Naive thymus-derived CD4-positive, alpha-beta T cell (primary cell): ENCODE measurements at regions not wholly inside any gene's neighbourhood (a gene's known extent, or its start where the extent isn't known, plus 50 kb on each side); places are given as distances from the start of the nearest gene placed in this dataset.

Experiments
- ATAC-seq: fragments of 150-1000 bp; cut with Tn5 transposase; 2 replicates; pipeline ENCODE4 v1.10.0; 2021; ENCODE audit warnings: mild to moderate bottlenecking, moderate library complexity
- CTCF ChIA-PET: fragments of 350-600 bp; sonication (Branson Sonifier 250); formaldehyde crosslinking; loops from one replicate; lab custom pipeline; 2021; ENCODE audit warnings: antibody characterized with exemption; lab: Charles Lee
- POLR2A ChIA-PET: fragments of 350-600 bp; sonication (Branson Sonifier 250); formaldehyde crosslinking; loops from one replicate; lab custom pipeline; 2021; ENCODE audit warnings: antibody characterized with exemption, inconsistent platforms; lab: Charles Lee
- DNase-seq, 9 donors: peaks; one replicate each; pipeline versions ENCODE4 v3.0.0 to v3.0.0-alpha.2; 2020 to 2022; ENCODE audit warnings: mixed read lengths in 1 of 9
- H3K27ac ChIP-seq: one replicate; pipeline ENCODE4 v1.7.0; 2013; ENCODE audit warnings: mild to moderate bottlenecking, low read depth, low read length, moderate library complexity
- H3K27me3 ChIP-seq, 2 donors: one replicate each; pipeline ENCODE4 v1.7.0; 2013; ENCODE audit warnings: low read length in 2 of 2, mild to moderate bottlenecking in 2 of 2, moderate library complexity in 2 of 2; ENCODE audit not compliant: control insufficient read depth in 2 of 2, insufficient read depth in 2 of 2
- H3K36me3 ChIP-seq, 3 experiments: 1 replicate in 2 of 3; 2 replicates in 1 of 3; pipeline ENCODE4 v1.7.0; 2013; ENCODE audit warnings: low read length in 3 of 3, mild to moderate bottlenecking in 3 of 3, moderate library complexity in 1 of 3; ENCODE audit not compliant: insufficient read depth in 3 of 3, control insufficient read depth in 2 of 3
- H3K4me1 ChIP-seq, 2 donors: one replicate each; pipeline ENCODE4 v1.7.0; 2013; ENCODE audit warnings: low read length in 2 of 2, mild to moderate bottlenecking in 2 of 2, moderate library complexity in 1 of 2; ENCODE audit not compliant: control insufficient read depth in 2 of 2, insufficient read depth in 2 of 2
- H3K4me3 ChIP-seq: 2 replicates; pipeline ENCODE4 v1.7.0; 2013; ENCODE audit warnings: mild to moderate bottlenecking, low read length
- H3K9me3 ChIP-seq, 3 experiments: 1 replicate in 2 of 3; 2 replicates in 1 of 3; pipeline ENCODE4 v1.7.0; 2013; ENCODE audit warnings: low read length in 3 of 3; ENCODE audit not compliant: control insufficient read depth in 2 of 3
- H3K27ac Mint-ChIP-seq, 9 donors: one replicate each; pipeline ENCODE4 v1.8.0; 2020 to 2022; ENCODE audit warnings: mixed read lengths in 9 of 9, mild to moderate bottlenecking in 8 of 9, moderate library complexity in 5 of 9, inconsistent platforms in 2 of 9
- H3K27me3 Mint-ChIP-seq, 5 donors: one replicate each; pipeline ENCODE4 v1.8.0; 2021 to 2022; ENCODE audit warnings: mixed read lengths in 5 of 5, mild to moderate bottlenecking in 1 of 5
- H3K36me3 Mint-ChIP-seq, 5 donors: one replicate each; pipeline ENCODE4 v1.8.0; 2020 to 2022; ENCODE audit warnings: mixed read lengths in 5 of 5, mild to moderate bottlenecking in 3 of 5, inconsistent platforms in 1 of 5
- H3K4me1 Mint-ChIP-seq, 7 donors: one replicate each; pipeline ENCODE4 v1.8.0; 2020 to 2022; ENCODE audit warnings: mixed read lengths in 7 of 7, mild to moderate bottlenecking in 3 of 7, inconsistent platforms in 1 of 7
- H3K4me3 Mint-ChIP-seq, 10 donors: one replicate each; pipeline ENCODE4 v1.8.0; 2020 to 2022; ENCODE audit warnings: mild to moderate bottlenecking in 10 of 10, mixed read lengths in 10 of 10, moderate library complexity in 6 of 10, inconsistent platforms in 2 of 10
- H3K9me3 Mint-ChIP-seq, 11 donors: one replicate each; pipeline ENCODE4 v1.8.0; 2020 to 2022; ENCODE audit warnings: mixed read lengths in 11 of 11, mild to moderate bottlenecking in 4 of 11, inconsistent platforms in 1 of 11, moderate library complexity in 1 of 11
- intact Hi-C, 2 donors: fragments of 100-400 bp; cut with micrococcal nuclease; formaldehyde crosslinking; loops; one replicate each; pipeline ENCODE4 v1.15.1; 2023

- H3K9me3 Mint-ChIP-seq: peaks cover 0 to 9% (median 3%) of the 10 kb centered on the region in 11 donors
- ChIA-PET POLR2A (no interaction called here), CTCF (no interaction called here)
- DNase-seq (no peak), ATAC-seq (no peak)
- intact Hi-C loops: no loop called here
- Histone ChIP-seq H3K4me3 (no peak overlapping the region), H3K27me3 (no peaks in the 10 kb centered on the region), H3K27ac (no peak overlapping the region), H3K4me1 (no peaks in the 10 kb centered on the region), H3K36me3 (no peaks in the 10 kb centered on the region), H3K9me3 (no peaks in the 10 kb centered on the region)
- H3K27ac Mint-ChIP-seq: no peak overlapping the region
- H3K4me1 Mint-ChIP-seq: no peaks in the 10 kb centered on the region
- no peaks in the 10 kb centered on the region for H3K27me3 Mint-ChIP-seq
- no peaks in the 10 kb centered on the region for H3K36me3 Mint-ChIP-seq
- H3K4me3 Mint-ChIP-seq: no peak overlapping the region
Measured at GRCh38 chr3:80036176-80036575, 268.4 kb upstream of the ROBO1 start.

DNA sequence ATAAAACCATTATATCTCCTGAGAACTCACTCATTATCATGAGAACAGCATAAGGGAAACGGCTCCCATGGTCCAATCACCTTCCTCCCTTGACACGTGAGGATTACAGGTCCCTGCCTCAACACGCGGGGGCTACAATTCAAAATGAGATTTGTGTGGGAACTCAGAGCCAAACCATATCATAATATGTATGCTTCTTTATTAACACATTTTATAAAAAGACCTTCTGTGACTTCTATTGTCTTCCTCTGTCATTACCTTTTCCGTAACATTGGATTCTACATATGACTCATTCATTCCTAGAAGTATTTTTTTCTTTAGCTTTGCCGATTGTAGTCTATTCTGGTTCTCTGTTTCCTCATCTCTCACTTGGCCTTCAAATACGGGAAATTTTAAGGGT lies 267.2 kb upstream of the ROBO1 start:
- Mint-ChIP-seq H3K27ac (no peak overlapping the region), H3K4me3 (no peak overlapping the region), H3K27me3 (no peaks in the 10 kb centered on the region), H3K4me1 (no peaks in the 10 kb centered on the region), H3K9me3 (peaks cover 0 to 9% (median 3%) of the 10 kb centered on the region in 11 donors), H3K36me3 (no peaks in the 10 kb centered on the region)
- Histone ChIP-seq H3K4me1 (no peaks in the 10 kb centered on the region), H3K27me3 (no peaks in the 10 kb centered on the region), H3K4me3 (no peak overlapping the region), H3K27ac (no peak overlapping the region), H3K9me3 (no peaks in the 10 kb centered on the region), H3K36me3 (no peaks in the 10 kb centered on the region)
- POLR2A ChIA-PET: no interaction called here
- ATAC-seq (no peak), DNase-seq (no peak)
- CTCF ChIA-PET: no interaction called here
- intact Hi-C loops: no loop called here

DNA sequence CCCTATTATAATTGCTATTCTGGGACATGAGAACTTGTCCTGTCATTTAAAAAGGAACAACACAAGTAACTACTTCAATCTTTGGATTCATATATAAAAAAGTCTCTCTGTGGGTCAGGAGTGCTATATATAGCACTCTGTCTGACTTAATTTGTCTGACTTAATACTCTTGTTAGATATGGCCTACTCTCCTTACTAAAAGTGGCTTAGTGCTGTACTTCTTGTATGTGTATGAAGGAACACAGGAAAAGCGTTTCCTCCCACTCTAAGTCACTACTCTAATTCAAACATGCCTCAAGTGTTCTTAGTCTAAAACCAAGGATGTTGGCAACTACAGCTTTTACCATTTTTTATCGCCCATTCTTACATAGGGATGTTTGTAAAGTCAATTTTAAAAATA lies 255.2 kb upstream of the ROBO1 start:
- Mint-ChIP-seq H3K4me1 (no peaks in the 10 kb centered on the region), H3K4me3 (no peak overlapping the region), H3K27ac (no peak overlapping the region), H3K9me3 (peaks cover 0 to 25% (median 6%) of the 10 kb centered on the region in 11 donors), H3K27me3 (no peaks in the 10 kb centered on the region), H3K36me3 (no peaks in the 10 kb centered on the region)
- ATAC-seq (no peak), DNase-seq (no peak)
- Histone ChIP-seq H3K9me3 (no peaks in the 10 kb centered on the region), H3K27me3 (no peaks in the 10 kb centered on the region), H3K27ac (no peak overlapping the region), H3K4me1 (no peaks in the 10 kb centered on the region), H3K4me3 (no peak overlapping the region), H3K36me3 (no peaks in the 10 kb centered on the region)
- CTCF ChIA-PET: no interaction called here
- POLR2A ChIA-PET: interaction anchor here (0.5 kb wide), 1 partner anchor 27 kb away, joined by 3 read pairs; no protein-coding TSS in a partner anchor
- intact Hi-C loops: no loop called here

GRCh38 chr3:80018375-80018774 lies 250.6 kb upstream of the ROBO1 start:
- Mint-ChIP-seq H3K9me3 (peaks cover 0 to 13% (median 5%) of the 10 kb centered on the region in 11 donors), H3K4me1 (no peaks in the 10 kb centered on the region), H3K27ac (no peak overlapping the region), H3K27me3 (no peaks in the 10 kb centered on the region), H3K36me3 (no peaks in the 10 kb centered on the region), H3K4me3 (no peak overlapping the region)
- ATAC-seq: no peak
- intact Hi-C loops: no loop called here
- Histone ChIP-seq H3K36me3 (no peaks in the 10 kb centered on the region), H3K27me3 (no peaks in the 10 kb centered on the region), H3K4me1 (no peaks in the 10 kb centered on the region), H3K27ac (no peak overlapping the region), H3K4me3 (no peak overlapping the region), H3K9me3 (no peaks in the 10 kb centered on the region)
- POLR2A ChIA-PET: no interaction called here
- CTCF ChIA-PET: no interaction called here
- no peak for DNase-seq

DNA sequence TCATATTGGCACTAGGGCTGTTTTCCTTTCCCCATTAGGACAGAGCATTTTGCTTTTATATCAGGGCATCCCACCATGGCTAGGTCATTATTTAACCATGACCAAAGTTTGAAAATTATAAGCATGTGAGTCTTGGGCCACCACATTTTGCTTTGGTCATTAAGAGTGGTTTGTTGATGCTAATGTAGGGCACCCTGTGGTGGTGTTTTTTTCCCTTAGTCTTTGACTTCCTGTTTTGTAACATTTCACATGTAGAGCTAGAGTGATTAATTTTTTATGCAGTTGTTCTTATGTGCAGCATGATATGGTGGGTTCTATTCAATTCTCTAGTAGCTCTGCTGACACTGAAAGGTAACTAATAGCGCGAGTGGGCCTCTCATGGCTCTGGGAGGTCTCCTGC lies 249.6 kb upstream of the ROBO1 start:
- Mint-ChIP-seq H3K4me3 (no peak overlapping the region), H3K27ac (no peak overlapping the region), H3K27me3 (no peaks in the 10 kb centered on the region), H3K4me1 (no peaks in the 10 kb centered on the region), H3K36me3 (no peaks in the 10 kb centered on the region), H3K9me3 (peaks cover 0 to 10% (median 5%) of the 10 kb centered on the region in 11 donors)
- ChIA-PET POLR2A (no interaction called here), CTCF (no interaction called here)
- ATAC-seq: no peak
- H3K4me1 ChIP-seq: no peaks in the 10 kb centered on the region
- no peaks in the 10 kb centered on the region for H3K9me3 ChIP-seq
- no peak for DNase-seq
- H3K36me3 ChIP-seq: no peaks in the 10 kb centered on the region
- H3K4me3 ChIP-seq: no peak overlapping the region
- intact Hi-C loops: no loop called here
- no peak overlapping the region for H3K27ac ChIP-seq
- no peaks in the 10 kb centered on the region for H3K27me3 ChIP-seq

- H3K9me3 Mint-ChIP-seq: peaks cover 0 to 11% (median 0%) of the 10 kb centered on the region in 11 donors
- Histone ChIP-seq H3K4me3 (no peak overlapping the region), H3K27ac (no peak overlapping the region), H3K36me3 (no peaks in the 10 kb centered on the region), H3K27me3 (no peaks in the 10 kb centered on the region), H3K9me3 (no peaks in the 10 kb centered on the region), H3K4me1 (no peaks in the 10 kb centered on the region)
- H3K4me1 Mint-ChIP-seq: no peaks in the 10 kb centered on the region
- POLR2A ChIA-PET: no interaction called here
- H3K27me3 Mint-ChIP-seq: no peaks in the 10 kb centered on the region
- DNase-seq: no peak
- intact Hi-C loops: no loop called here
- H3K4me3 Mint-ChIP-seq: no peak overlapping the region
- H3K27ac Mint-ChIP-seq: no peak overlapping the region
- H3K36me3 Mint-ChIP-seq: no peaks in the 10 kb centered on the region
- CTCF ChIA-PET: no interaction called here
- ATAC-seq: no peak
Measured at GRCh38 chr3:80014576-80014975, 246.8 kb upstream of the ROBO1 start.

- no peaks in the 10 kb centered on the region for H3K27me3 ChIP-seq
- intact Hi-C loops: no loop called here
- DNase-seq: no peak
- Mint-ChIP-seq H3K9me3 (peaks cover 0 to 21% (median 2%) of the 10 kb centered on the region in 11 donors), H3K27ac (no peak overlapping the region), H3K27me3 (no peaks in the 10 kb centered on the region), H3K4me3 (no peak overlapping the region), H3K36me3 (no peaks in the 10 kb centered on the region), H3K4me1 (no peaks in the 10 kb centered on the region)
- no peak overlapping the region for H3K4me3 ChIP-seq
- no peaks in the 10 kb centered on the region for H3K36me3 ChIP-seq
- H3K27ac ChIP-seq: no peak overlapping the region
- no peak for ATAC-seq
- ChIA-PET CTCF (no interaction called here), POLR2A (no interaction called here)
- H3K4me1 ChIP-seq: no peaks in the 10 kb centered on the region
- no peaks in the 10 kb centered on the region for H3K9me3 ChIP-seq
Measured at GRCh38 chr3:80010021-80010571, 242.3 kb upstream of the ROBO1 start.
